ENCODE measurements at regions not wholly inside any gene's neighbourhood (a gene's known extent, or its start where the extent isn't known, plus 50 kb on each side); places are given as distances from the start of the nearest gene placed in this dataset.

DNA sequence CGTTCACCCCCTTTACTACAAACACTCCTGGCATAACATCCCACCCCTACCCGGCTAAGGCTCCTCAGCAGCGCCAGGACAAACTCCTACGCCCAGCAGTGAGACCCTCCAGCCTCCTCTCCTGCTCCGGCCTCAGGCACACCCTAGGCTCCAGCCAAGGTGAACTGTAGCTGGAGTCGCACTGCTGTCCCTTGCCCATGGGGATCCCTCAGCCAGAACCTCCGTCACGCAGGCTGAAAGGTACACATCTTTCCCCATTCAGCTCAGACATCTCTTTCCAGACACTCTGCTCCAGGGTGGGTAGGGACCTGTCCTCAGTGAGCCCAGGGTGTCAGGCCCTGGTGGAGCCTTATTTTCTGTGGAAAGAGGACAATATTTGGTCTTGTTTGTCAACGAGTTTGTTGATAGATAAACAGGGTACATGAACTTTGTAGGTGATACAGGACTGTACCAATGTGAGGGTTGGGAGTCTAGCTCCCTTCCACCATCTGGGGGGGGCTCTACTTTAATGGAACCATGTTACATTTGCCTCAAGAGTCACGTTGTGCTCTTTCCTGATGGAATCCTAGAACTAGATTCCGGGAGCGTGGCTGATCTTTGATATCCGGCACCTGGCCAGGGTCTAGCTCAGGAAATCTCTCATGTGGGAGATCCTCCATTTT lies 56.5 kb upstream of the SSBP3 start:
- no peak for DNase-seq (ENCODE audit: low spot score in 2 of 2)
- Mint-ChIP-seq H3K4me1 (peaks cover 69% of the 10 kb centered on the region), H3K27ac (peak overlapping the region; percentile 60), H3K4me3 (no peak overlapping the region), H3K9me3 (no peaks in the 10 kb centered on the region), H3K36me3 (peaks cover 4% of the 10 kb centered on the region)
- no peak for ATAC-seq

DNA sequence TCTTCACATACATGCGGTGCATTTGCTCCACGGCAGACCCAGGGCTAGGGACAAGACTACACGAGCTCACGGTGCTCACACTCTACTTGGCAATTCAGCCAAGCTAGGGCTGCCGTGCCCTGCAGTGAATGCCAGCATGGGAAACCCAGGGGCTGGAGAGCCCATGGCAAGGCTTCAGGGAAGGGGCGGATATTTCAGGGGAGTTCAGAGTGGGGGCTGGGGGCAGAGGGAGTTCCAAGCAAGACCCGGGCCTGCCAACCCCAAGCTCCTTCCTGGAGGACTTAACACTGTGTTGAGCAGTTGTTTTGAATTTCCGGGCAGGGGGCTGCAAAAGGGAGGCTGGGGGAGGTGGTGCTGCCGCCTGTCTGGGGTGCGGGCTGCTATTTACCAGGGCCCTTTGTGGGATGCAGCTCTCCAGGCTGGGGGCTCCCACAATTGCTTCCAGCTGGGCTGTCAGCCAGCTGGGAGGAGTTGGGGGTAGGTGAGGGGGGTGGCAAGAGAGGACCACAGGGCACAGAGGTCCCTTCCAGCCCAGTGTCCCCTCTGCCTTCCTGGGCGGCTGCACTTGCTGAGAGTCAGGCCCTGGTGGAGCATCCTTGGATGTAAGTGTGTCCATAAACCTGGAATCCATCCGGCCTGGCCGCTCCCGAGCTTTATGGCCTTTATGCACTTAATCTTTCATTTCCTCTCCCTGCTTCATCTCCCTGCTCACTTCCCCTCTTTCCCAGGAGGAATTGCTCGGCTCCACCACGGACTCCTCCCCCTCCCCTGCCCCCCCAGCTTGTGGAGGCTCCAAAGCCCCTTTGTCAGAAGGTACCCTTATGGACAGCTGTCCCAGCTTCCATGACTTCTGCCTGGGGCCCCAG lies 55.8 kb upstream of the SSBP3 start:
- H3K9me3 Mint-ChIP-seq: no peaks in the 10 kb centered on the region
- DNase-seq (ENCODE audit: low spot score in 2 of 2) (no peak), ATAC-seq (no peak)
- peaks cover 69% of the 10 kb centered on the region for H3K4me1 Mint-ChIP-seq
- peak overlapping the region; percentile 72 for H3K27ac Mint-ChIP-seq
- no peak overlapping the region for H3K4me3 Mint-ChIP-seq
- peaks cover 4% of the 10 kb centered on the region for H3K36me3 Mint-ChIP-seq

DNA sequence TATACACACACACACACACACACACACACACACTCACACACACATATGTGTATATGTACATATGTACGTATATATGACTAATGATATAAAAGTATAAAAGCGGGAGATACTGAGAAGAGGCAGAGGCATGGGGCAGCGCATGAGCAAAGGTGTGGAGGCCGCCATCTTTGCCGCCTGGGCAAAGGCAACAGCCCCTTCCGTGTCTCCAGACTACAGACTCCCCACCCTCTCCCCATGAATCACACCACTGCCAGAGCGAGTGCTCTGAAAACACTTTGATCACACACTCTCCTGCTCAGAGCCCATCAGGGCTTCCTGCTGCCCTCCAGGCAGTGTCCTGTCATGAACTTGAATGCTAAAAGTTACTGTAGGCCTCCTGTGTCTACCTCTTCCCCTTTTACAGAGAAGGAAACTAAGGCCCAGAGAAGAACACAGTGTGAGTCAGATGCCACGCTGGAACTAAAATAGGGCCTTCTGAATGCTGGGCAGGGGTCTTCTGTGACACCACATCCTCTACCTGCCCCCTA lies 54.7 kb upstream of the SSBP3 start:
- Mint-ChIP-seq H3K36me3 (peaks cover 4% of the 10 kb centered on the region), H3K9me3 (no peaks in the 10 kb centered on the region), H3K4me3 (no peak overlapping the region), H3K4me1 (peaks cover 72% of the 10 kb centered on the region), H3K27ac (peak overlapping the region; percentile 72)
- DNase-seq (ENCODE audit: low spot score in 2 of 2) (no peak), ATAC-seq (no peak)

DNA sequence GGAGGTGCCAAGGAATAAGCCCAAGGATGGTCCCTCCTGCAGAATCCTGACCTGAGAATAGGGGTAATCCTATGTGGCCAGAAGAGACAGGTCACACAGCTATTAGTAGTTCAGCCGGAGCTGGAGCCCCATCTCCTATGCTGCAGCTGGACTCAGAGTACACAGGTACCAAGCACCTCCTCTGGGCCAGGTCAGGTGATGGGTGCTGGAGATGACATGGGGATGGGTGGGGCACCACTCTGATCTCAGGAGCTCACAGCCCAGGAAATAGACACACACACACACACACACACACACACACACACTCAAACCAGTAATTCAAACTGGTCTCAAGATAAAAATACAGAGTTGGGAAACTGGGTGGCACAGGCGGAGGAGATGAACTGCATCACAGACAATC lies 54.2 kb upstream of the SSBP3 start:
- peaks cover 4% of the 10 kb centered on the region for H3K36me3 Mint-ChIP-seq
- peak overlapping the region; percentile 24 for H3K27ac Mint-ChIP-seq
- no peak for DNase-seq (ENCODE audit: low spot score in 2 of 2)
- no peak for ATAC-seq
- no peaks in the 10 kb centered on the region for H3K9me3 Mint-ChIP-seq
- no peak overlapping the region for H3K4me3 Mint-ChIP-seq
- H3K4me1 Mint-ChIP-seq: peaks cover 71% of the 10 kb centered on the region

DNA sequence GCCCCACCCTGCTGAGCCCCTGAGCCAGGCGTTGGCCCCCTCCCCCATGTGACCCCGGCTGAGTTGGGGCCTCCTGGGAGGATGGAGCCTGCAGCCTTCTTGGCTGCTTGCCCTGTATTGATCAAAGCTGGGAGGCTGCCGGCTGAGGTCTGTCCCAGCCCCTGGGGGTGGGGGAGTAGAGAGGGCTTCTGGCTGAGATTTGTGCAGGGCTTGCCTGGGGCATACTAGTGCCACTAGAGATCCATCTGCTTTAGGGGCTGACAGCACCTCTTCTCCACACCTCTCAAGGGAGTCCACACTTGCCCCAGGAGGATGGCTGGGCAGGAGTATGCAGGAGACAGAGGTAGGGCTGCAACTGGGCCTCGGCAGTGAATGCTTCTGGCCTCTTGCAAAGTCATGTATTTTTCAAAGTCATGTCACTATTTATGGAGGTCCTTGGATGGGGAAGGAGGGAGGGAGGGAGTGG lies 53.6 kb upstream of the SSBP3 start:
- Mint-ChIP-seq H3K4me1 (peaks cover 65% of the 10 kb centered on the region), H3K36me3 (peaks cover 4% of the 10 kb centered on the region), H3K27ac (peak overlapping the region; percentile 24), H3K4me3 (no peak overlapping the region), H3K9me3 (no peaks in the 10 kb centered on the region)
- DNase-seq (ENCODE audit: low spot score in 2 of 2) (no peak), ATAC-seq (no peak)

DNA sequence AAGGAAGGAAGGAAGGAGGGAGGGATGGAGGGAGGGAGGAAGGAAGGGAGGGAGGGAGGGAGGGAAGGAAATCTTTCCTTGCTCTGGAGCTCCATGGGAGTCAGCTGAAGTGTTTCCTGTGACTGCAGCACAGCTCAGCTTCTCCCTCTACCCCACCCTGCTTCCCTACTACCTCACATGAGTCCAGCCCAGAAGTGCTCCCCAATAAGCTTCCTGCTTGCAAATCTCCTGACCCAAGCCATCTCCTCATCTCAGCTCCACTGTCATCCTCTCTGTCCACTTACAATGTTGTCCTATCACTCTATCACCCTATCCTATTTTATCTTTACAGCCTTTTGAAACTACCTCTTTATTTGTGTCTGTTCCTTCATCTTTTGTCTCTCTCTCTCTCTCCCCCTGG lies 52.9 kb upstream of the SSBP3 start:
- H3K36me3 Mint-ChIP-seq: peaks cover 3% of the 10 kb centered on the region

DNA sequence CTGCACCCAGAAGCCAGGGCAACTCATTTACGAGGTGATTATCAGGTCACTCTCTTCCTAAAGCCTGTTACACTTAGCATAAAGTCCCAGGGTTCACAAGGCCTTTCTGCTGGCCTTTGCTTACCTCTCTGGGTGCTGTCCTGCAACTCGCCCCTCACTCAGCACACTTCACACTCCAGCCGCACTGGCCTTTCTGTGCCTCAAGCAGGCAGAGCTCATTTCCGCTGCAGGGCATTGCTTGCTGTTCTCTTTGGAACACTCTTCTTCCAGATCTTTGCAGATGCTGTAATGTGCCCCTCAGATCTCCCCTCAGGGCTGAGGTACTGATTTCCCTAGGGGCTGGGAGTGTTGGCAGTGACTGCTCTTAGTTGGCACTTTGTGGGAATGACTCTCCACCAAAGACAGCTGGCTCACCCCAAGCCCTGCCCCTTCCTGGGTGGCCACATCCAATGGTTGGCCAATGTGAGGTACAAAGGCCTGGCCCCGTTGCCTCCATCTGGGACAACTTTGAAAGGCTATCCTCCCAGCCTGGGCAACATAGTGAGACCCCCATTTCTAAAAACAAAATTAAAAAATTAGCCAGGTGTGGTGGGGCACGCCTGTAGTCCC lies 50.8 kb upstream of the SSBP3 start:
- Mint-ChIP-seq H3K4me1 (peaks cover 50% of the 10 kb centered on the region), H3K4me3 (no peak overlapping the region), H3K36me3 (no peaks in the 10 kb centered on the region), H3K27ac (no peak overlapping the region), H3K9me3 (no peaks in the 10 kb centered on the region)
- no peak for DNase-seq (ENCODE audit: low spot score in 2 of 2)
- ATAC-seq: no peak

More for the DNA sequence above, 52.9 kb upstream of the SSBP3 start:
- H3K4me3 Mint-ChIP-seq: no peak overlapping the region
- ATAC-seq (no peak), DNase-seq (ENCODE audit: low spot score in 2 of 2) (no peak)
- peaks cover 58% of the 10 kb centered on the region for H3K4me1 Mint-ChIP-seq
- H3K27ac Mint-ChIP-seq: no peak overlapping the region
- H3K9me3 Mint-ChIP-seq: no peaks in the 10 kb centered on the region

DNA sequence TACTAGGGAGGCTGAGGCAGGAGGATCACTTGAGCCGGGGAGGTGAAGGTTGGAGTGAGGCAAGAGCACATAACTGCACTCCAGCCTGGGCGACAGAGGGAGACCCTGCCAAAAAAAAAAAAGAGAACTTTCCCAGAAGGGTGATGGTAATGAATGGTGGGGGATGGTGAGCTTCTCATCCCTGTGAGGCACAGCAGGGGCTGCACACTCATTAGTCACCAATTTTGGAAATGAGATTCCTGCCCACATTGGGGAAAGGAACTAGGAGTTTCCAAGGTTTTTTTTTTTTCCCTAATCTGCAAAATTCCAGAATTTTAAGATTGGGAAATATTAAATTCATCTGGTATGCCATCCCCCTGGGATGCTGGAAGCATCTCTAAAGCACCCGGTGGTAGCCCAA lies 50.2 kb upstream of the SSBP3 start:
- H3K36me3 Mint-ChIP-seq: no peaks in the 10 kb centered on the region
- DNase-seq (ENCODE audit: low spot score in 2 of 2) (no peak), ATAC-seq (no peak)
- no peaks in the 10 kb centered on the region for H3K9me3 Mint-ChIP-seq
- peaks cover 44% of the 10 kb centered on the region for H3K4me1 Mint-ChIP-seq
- peak overlapping the region; percentile 11 for H3K27ac Mint-ChIP-seq
- no peak overlapping the region for H3K4me3 Mint-ChIP-seq

Data from stimulated activated effector memory CD8-positive, alpha-beta T cell treated with anti-CD3 and anti-CD28 coated beads, Interleukin-12 subunit alpha, Interleukin-12 subunit beta, amount 100 ng/mL, for 72 hours (primary cell).